ENCODE measurements at regions not wholly inside any gene's neighbourhood (a gene's known extent, or its start where the extent isn't known, plus 50 kb on each side); places are given as distances from the start of the nearest gene placed in this dataset.

- no peak for DNase-seq
Observed at GRCh38 chr2:140061240-140061639, 1281.0 kb upstream of the NXPH2 start.

- no peak for DNase-seq
Observed at GRCh38 chr2:140057928-140058327, 1277.7 kb upstream of the NXPH2 start.

GRCh38 chr2:140041811-140042210 is 1261.6 kb upstream of the NXPH2 start:
- no peak for DNase-seq

GRCh38 chr2:140041239-140041638 is 1261.0 kb upstream of the NXPH2 start:
- no peak for DNase-seq

DNA sequence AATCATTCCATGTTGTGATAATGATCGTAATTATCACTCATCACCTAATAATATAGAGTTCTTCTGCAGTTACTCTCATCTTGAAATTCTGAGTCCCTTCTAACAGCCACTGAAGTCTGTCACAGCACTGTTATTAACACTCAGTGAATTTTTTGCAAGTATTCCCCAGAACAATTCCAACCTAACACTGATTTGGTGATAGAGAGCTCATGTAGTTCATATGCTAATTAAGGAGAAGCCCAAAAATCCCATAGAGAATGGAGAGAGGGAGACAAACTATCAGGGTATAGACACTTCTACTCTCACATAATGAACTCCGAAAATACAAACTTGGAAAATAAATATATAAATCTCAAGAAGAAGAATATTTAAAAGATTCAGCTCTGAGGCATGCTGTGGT is 1253.4 kb upstream of the NXPH2 start:
- no peak for DNase-seq

DNA sequence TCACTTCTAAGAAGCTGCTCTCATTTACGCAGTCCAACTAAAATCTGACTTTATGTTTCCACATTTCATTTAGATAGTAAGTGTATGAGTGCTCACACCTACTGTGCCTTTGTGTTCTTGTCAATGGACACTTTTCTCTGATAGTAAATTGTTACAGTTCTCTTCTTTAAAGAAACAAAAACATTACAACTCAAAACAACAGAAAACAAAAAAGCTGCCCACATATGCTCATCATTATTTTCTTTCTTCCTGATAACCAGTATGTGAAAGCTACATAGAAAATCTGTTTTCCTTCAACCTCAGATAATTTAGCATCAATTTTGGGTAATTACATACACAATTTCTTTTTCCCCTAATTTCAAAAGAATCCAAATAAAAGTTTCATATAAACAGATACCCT is 1247.8 kb upstream of the NXPH2 start:
- no peak for DNase-seq

GRCh38 chr2:140027320-140027719 is 1247.1 kb upstream of the NXPH2 start:
- no peak for DNase-seq

DNA sequence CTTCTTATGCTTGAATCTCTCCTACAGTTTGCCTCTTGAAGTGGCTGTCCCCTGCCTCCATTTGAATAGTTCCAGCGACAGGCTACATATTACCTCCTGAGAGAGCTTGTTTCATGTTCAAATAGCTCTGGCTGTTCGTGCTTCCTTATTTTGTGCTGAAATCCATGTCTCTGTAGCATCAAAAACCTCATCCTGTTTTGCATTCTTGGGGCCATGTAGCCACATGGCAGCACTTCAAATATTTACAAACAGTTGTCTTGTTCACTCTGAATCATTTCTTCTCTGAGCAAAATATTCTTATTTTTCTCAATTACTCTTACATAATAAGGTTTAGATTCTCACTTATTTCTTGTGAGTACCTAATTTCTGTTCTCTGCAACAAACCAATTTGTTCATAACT is 1243.1 kb upstream of the NXPH2 start:
- DNase-seq: no peak

GRCh38 chr2:140018541-140018940 is 1238.4 kb upstream of the NXPH2 start:
- no peak for DNase-seq

DNA sequence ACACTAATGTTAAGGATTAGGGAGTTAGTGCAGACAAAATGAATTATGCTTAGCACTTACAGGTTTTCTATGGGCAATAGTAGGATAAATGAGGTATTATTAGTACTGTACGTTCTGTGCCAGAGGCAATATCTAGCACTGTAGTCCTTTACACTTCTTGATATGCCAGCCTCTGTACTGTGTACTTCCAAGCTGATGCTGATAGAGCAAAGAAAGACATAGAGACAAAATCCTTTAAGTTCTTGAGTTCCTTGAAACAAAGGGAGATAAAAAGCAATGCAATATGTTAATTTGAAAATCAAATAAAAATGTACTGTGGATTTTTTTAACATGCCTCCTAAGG is 1234.0 kb upstream of the NXPH2 start:
- no peak for DNase-seq

DNA sequence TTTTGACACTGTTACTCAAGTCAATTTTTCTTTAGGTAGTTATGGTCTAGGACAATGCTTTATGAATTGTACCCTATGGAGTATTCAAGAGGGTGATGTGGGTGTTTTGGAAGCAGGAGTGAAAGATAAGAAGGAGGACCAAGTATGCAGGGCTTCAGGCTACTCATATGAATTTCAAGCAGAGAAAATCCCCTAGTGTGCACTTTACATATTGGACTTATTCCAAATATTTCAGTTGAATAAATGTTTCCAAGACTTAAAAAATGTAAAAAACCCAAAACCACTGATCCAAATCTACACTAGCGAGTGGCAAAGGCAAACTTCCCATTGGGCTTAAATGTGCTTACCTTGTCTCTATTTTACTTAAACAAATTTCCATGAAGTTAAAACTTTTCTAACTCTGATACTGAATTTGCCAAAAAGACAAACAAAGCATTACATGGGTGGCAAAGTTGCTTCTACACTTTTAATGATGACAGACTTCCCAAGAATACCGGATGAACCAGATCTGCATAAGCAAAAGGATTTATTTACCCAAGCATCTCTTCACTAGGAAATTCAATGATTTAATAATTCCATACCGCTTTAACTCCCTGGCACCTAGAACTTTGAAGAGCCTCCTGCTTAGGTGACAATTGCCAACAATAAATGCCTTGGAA is 1233.5 kb upstream of the NXPH2 start:
- no peak for DNase-seq

GRCh38 chr2:140011287-140011686 is 1231.1 kb upstream of the NXPH2 start:
- DNase-seq: no peak

GRCh38 chr2:140002110-140002509 is 1221.9 kb upstream of the NXPH2 start:
- DNase-seq: no peak

- DNase-seq: no peak
Observed at GRCh38 chr2:139992711-139993345, 1212.6 kb upstream of the NXPH2 start.

DNA sequence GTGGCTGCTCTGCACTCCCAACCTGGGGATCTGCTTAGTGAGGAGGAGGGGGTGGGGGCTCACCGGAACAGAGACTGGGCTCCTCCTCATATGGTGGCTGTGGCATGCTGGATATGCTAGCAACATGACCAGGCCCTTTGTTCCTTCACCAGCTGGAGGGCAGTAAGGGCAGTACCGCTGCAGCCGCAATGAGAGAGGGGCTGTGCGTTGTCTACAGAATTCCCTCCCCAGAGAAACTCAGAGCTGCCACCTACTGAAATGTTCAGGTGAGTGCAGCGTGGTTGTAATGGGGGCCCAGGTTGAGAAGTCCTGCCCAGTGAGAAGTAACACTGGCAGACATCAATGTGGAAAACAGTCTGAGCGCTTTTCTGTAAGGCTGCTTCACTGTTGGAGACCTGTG is 1211.9 kb upstream of the NXPH2 start:
- DNase-seq: no peak

GRCh38 chr2:139990646-139991335 is 1210.6 kb upstream of the NXPH2 start:
- DNase-seq: no peak

GRCh38 chr2:139969323-139969722 is 1189.1 kb upstream of the NXPH2 start:
- DNase-seq: no peak

DNA sequence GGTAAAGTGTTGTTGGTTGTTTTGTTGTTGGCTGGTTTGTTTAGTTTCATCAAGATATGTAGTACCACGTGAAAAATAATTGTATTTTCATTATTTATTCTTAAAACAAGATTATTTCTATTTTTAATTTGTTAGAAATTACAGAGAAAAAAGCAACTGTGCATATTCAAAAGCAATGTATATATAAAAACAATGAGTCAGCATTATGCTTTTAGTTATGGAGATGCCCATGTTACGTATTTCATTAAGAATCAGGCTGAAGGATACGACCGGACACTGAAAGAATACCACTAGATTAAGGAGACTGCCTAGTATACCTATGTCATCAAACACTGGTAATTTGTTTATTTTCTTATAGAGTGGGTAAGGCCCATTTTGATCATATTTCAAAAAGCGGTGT is 1188.4 kb upstream of the NXPH2 start:
- DNase-seq: no peak

GRCh38 chr2:139967665-139968064 is 1187.5 kb upstream of the NXPH2 start:
- DNase-seq: no peak

DNA sequence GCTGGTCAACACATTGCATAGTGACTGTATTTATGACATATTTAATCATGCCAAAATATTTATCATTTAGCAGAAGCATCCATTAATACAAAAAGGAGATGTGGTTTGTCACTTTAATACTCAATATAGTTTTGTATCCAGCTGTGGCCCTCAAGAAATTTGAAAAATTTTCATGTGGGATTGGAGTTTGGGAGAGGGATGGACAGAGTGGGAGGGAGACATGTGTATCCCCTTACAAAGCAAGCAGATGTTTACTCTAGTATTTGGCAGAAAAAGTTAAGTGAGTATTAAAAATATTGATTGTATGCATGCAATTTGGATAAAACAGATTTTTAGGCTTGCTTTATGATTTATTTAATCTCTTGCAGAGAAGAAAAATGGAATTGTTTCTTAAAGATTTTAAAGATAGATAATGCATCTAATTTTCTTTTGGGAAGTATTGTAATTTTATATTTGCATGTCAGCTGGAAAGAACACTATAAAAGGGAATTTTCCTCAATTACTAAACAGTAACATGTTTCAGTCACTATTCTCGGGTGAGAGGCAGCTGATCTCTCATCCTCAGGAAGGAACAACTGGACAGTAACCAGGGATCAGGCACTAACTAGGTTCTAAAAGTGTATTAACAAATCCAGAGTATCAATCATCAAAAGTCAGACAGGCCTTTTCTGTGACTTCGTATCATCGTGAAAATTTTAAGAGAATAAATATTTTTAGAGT is 1184.7 kb upstream of the NXPH2 start:
- no peak for DNase-seq

DNA sequence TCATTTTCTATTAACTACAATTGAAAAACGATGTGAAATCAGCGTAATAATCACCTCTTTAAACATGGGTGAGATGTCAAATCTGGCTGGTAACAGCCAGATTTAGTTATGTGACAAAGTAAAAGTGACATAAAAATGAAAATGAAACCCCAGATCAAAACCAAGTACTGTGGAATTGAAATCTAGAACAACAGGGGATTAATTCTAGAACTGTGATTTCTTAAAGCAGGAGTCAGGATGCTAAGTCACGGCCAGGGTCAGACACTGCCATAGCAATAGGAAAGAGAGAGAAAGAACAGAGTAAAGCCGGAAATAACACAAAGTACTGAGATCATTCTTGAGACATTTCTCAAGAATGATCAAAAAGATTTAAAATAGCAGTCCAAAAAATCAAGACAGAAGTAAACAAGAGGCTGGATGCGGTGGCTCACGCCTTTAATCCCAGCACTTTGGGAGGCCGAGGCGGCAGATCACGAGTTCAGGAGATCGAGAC is 1183.7 kb upstream of the NXPH2 start:
- DNase-seq: no peak

DNA sequence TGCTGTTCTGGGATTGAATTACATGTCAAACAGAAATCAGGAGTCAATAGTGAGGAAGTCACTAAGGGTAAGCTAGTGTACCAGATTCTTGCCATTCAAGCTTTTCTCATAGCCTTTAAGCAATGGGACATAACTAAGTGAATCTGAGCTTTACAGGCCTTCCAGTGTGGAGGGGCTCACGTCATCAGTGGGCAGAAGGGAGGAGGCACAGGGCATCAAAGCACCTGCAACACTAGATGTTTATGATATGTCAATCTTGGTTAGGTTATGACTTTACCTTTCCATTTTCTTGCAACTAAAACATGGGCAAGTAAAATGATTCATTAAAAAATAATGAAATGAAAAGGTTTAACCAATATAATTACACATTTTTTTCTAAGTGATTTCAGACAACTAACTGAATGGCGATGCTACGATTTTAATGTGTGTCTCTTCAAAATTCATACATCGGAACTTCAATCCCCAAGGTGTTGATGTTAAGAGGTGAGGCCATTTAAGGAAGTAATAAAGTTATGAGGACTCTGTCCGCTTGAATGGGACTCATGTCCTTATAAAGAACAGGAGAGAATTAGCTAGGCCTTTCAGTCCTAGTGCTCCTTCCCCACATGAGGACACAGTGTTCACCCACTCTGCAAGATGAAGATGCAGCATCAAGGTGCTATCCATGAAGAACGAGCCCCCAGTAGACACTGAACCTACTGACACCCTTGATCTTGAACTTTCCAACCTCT is 1169.2 kb upstream of the NXPH2 start:
- DNase-seq: no peak

DNA sequence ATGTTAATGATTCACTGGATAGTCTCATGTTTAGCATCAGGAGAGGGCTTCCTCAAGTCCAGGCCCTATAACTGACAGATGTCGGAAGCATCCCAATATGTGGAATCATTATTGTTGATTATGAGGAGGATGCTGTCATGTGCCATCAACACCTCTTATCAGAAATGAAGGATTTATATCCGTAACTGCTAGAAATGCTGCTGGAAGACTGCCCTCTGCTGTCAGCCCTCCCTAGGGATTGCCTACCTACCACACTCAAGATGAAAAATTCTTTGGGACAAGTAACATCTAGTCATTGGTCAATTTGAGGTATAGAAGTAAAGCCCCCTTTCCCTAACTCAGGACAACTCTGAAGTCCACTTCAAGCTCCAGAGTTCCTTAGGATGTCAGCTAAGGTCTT is 1166.5 kb upstream of the NXPH2 start:
- no peak for DNase-seq

Data from hippocampal formation (tissue), 2 donors.